ENCODE measurements at regions not wholly inside any gene's neighbourhood (a gene's known extent, or its start where the extent isn't known, plus 50 kb on each side); places are given as distances from the start of the nearest gene placed in this dataset.

- TF ChIP-seq, protein P1, sequence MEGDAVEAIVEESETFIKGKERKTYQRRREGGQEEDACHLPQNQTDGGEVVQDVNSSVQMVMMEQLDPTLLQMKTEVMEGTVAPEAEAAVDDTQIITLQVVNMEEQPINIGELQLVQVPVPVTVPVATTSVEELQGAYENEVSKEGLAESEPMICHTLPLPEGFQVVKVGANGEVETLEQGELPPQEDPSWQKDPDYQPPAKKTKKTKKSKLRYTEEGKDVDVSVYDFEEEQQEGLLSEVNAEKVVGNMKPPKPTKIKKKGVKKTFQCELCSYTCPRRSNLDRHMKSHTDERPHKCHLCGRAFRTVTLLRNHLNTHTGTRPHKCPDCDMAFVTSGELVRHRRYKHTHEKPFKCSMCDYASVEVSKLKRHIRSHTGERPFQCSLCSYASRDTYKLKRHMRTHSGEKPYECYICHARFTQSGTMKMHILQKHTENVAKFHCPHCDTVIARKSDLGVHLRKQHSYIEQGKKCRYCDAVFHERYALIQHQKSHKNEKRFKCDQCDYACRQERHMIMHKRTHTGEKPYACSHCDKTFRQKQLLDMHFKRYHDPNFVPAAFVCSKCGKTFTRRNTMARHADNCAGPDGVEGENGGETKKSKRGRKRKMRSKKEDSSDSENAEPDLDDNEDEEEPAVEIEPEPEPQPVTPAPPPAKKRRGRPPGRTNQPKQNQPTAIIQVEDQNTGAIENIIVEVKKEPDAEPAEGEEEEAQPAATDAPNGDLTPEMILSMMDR (IDR thresholded peaks at IDR 0.05) = no peak
- TF ChIP-seq POLR2A (IDR thresholded peaks at IDR 0.05) = no peak
Observed at GRCh38 chr9:105132606-105133005, 111.8 kb upstream of the SLC44A1 start.

All from heart left ventricle (tissue), 13 donors.